GM23338 (cell line): ENCODE measurements at regions not wholly inside any gene's neighbourhood (a gene's known extent, or its start where the extent isn't known, plus 50 kb on each side); places are given as distances from the start of the nearest gene placed in this dataset.

ENCODE experiments used
- ATAC-seq: fragments of 200-7000 bp; cut with Tn5 transposase; 3 replicates; pipeline ENCODE4 v1.9.1; 2020
- DNase-seq: peaks from one replicate; pipeline ENCODE4 v3.0.0-alpha.2; 2015; ENCODE audit warnings: low spot score
- H2AFZ ChIP-seq: fragments of 200-600 bp; sonication (generic); 2 replicates; pipeline ENCODE4 v1.8.0; 2016; ENCODE audit warnings: antibody characterized with exemption, mild to moderate bottlenecking, moderate library complexity
- H3F3A ChIP-seq: fragments of 200-600 bp; sonication (generic); replicated peaks from 2 replicates; pipeline ENCODE4 v1.8.0; 2017; ENCODE audit warnings: antibody characterized with exemption, mixed run types, low read depth
- H3K27ac ChIP-seq: fragments of 200-600 bp; sonication (generic); 2 replicates; pipeline ENCODE4 v1.6.1; 2016; ENCODE audit warnings: low read depth
- H3K27me3 ChIP-seq: fragments of 200-600 bp; sonication (generic); 2 replicates; pipeline ENCODE4 v1.8.0; 2016; ENCODE audit warnings: mild to moderate bottlenecking, mixed run types, moderate library complexity; ENCODE audit not compliant: insufficient read depth
- H3K36me3 ChIP-seq: fragments of 200-600 bp; sonication (generic); 2 replicates; pipeline ENCODE4 v1.8.0; 2016; ENCODE audit warnings: mild to moderate bottlenecking; ENCODE audit not compliant: insufficient read depth
- H3K4me1 ChIP-seq: fragments of 200-600 bp; sonication (generic); 2 replicates; pipeline ENCODE4 v1.8.0; 2016; ENCODE audit warnings: mild to moderate bottlenecking, moderate library complexity; ENCODE audit not compliant: insufficient read depth
- H3K4me2 ChIP-seq: fragments of 200-600 bp; sonication (generic); 2 replicates; pipeline ENCODE4 v1.7.1; 2017; ENCODE audit warnings: mixed run types
- H3K4me3 ChIP-seq: fragments of 200-600 bp; sonication (generic); 2 replicates; pipeline ENCODE4 v1.6.1; 2016; ENCODE audit warnings: mixed run types
- H3K79me2 ChIP-seq: fragments of 200-600 bp; sonication (generic); replicated peaks from 2 replicates; pipeline ENCODE4 v1.8.0; 2017; ENCODE audit warnings: mild to moderate bottlenecking; ENCODE audit not compliant: insufficient read depth
- H3K9me2 ChIP-seq: fragments of 200-600 bp; sonication (generic); 2 replicates; pipeline ENCODE4 v1.8.0; 2017; ENCODE audit not compliant: insufficient read depth
- H4K20me1 ChIP-seq: fragments of 200-600 bp; sonication (generic); replicated peaks from 2 replicates; pipeline ENCODE4 v1.8.0; 2017; ENCODE audit warnings: mild to moderate bottlenecking; ENCODE audit not compliant: insufficient read depth
- H3K27ac Mint-ChIP-seq: 2 replicates; pipeline ENCODE4 v1.8.0; 2020; ENCODE audit warnings: inconsistent platforms, mild to moderate bottlenecking, moderate library complexity, mixed read lengths
- H3K27me3 Mint-ChIP-seq: 3 replicates; pipeline ENCODE4 v1.8.0; 2022; ENCODE audit warnings: low read depth, mild to moderate bottlenecking, moderate library complexity, mixed read lengths, inconsistent platforms; ENCODE audit not compliant: insufficient read depth, poor library complexity
- H3K36me3 Mint-ChIP-seq: 3 replicates; pipeline ENCODE4 v1.8.0; 2021; ENCODE audit warnings: low read depth, mild to moderate bottlenecking, inconsistent platforms, moderate library complexity, mixed read lengths
- H3K4me1 Mint-ChIP-seq: 3 replicates; pipeline ENCODE4 v1.8.0; 2020; ENCODE audit warnings: mild to moderate bottlenecking, inconsistent platforms, mixed read lengths
- H3K4me3 Mint-ChIP-seq: 3 replicates; pipeline ENCODE4 v1.8.0; 2021; ENCODE audit warnings: moderate library complexity, mild to moderate bottlenecking, inconsistent platforms, mixed read lengths
- H3K9me3 Mint-ChIP-seq: 3 replicates; pipeline ENCODE4 v1.8.0; 2020; ENCODE audit warnings: moderate library complexity, mild to moderate bottlenecking, inconsistent platforms, mixed read lengths
- CREB1 ChIP-seq: fragments of 250-450 bp; sonication (Bioruptor Pico); IDR thresholded peaks from 2 replicates; pipeline ENCODE4 v1.5.0; 2020; ENCODE audit warnings: low read depth, mild to moderate bottlenecking, moderate library complexity
- EZH2 ChIP-seq: fragments of 200-600 bp; sonication (generic); IDR thresholded peaks from one replicate; pipeline ENCODE4 v1.8.0; 2017; ENCODE audit warnings: antibody characterized with exemption, mild to moderate bottlenecking, low read depth; ENCODE audit not compliant: unreplicated experiment
- JUNB ChIP-seq: IDR thresholded peaks from one replicate; pipeline ENCODE4 v1.6.1; 2016; ENCODE audit warnings: antibody characterized with exemption; ENCODE audit not compliant: unreplicated experiment
- NANOG ChIP-seq: IDR thresholded peaks from 2 replicates; pipeline ENCODE4 v1.6.1; 2016; ENCODE audit warnings: antibody characterized with exemption, borderline replicate concordance
- POLR2AphosphoS5 ChIP-seq: IDR thresholded peaks from 2 replicates; pipeline ENCODE4 v1.6.1; 2016; ENCODE audit warnings: antibody characterized with exemption, low read depth
- STAT1 ChIP-seq: IDR thresholded peaks from one replicate; pipeline ENCODE4 v1.6.1; 2016; ENCODE audit warnings: antibody characterized with exemption; ENCODE audit not compliant: unreplicated experiment
- ZNF114 ChIP-seq: fragments of 250-450 bp; sonication (Bioruptor Pico); IDR thresholded peaks from 2 replicates; pipeline ENCODE4 v1.5.0; 2020; ENCODE audit warnings: mild to moderate bottlenecking, moderate library complexity
- ZNF331 ChIP-seq: fragments of 250-450 bp; sonication (Bioruptor Pico); IDR thresholded peaks from 2 replicates; pipeline ENCODE4 v1.5.0; 2020; ENCODE audit warnings: low read depth, mild to moderate bottlenecking, moderate library complexity
- TF ChIP-seq, protein P1 (sequence below): fragments of 250-450 bp; sonication (Bioruptor Pico); IDR thresholded peaks from 2 replicates; pipeline ENCODE4 v1.5.0; 2020; ENCODE audit warnings: mild to moderate bottlenecking, moderate library complexity
- TF ChIP-seq, protein P2 (sequence below): IDR thresholded peaks from 2 replicates; pipeline ENCODE4 v1.6.1; 2016; ENCODE audit warnings: antibody characterized with exemption
- TF ChIP-seq, protein P3 (sequence below), 2 experiments: fragments of 200-600 bp in 1 of 2; sonication (generic) in 1 of 2; conservative IDR thresholded peaks; 2 replicates each; pipeline versions ENCODE4 v1.5.1 to v1.6.1; 2016 to 2017; ENCODE audit warnings: antibody characterized with exemption in 2 of 2, low read depth in 2 of 2, mild to moderate bottlenecking in 2 of 2, moderate library complexity in 1 of 2
- TF ChIP-seq, protein P4 (sequence below): IDR thresholded peaks from one replicate; pipeline ENCODE4 v1.6.1; 2018; ENCODE audit warnings: antibody characterized with exemption; ENCODE audit not compliant: unreplicated experiment

DNA sequence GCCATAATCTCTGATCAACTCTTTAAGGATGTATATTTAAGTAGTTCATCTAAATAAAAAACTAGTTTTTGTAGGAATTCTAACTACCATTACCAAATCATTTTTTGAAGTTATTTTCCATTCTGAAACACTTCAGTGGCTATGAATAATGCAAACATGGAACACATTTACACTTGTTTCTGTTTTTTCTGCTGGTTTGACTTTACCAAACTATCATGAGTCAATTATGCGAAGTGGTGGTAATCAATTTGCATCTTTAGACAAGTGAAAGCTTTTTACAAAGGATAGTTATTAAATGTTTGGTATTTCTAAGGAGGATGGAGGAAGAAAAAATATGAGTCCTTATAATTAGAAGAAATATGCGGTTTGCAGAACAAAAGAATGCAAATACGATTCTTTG lies 202.0 kb upstream of the MMADHC start (continued):
- TF ChIP-seq, protein P1, sequence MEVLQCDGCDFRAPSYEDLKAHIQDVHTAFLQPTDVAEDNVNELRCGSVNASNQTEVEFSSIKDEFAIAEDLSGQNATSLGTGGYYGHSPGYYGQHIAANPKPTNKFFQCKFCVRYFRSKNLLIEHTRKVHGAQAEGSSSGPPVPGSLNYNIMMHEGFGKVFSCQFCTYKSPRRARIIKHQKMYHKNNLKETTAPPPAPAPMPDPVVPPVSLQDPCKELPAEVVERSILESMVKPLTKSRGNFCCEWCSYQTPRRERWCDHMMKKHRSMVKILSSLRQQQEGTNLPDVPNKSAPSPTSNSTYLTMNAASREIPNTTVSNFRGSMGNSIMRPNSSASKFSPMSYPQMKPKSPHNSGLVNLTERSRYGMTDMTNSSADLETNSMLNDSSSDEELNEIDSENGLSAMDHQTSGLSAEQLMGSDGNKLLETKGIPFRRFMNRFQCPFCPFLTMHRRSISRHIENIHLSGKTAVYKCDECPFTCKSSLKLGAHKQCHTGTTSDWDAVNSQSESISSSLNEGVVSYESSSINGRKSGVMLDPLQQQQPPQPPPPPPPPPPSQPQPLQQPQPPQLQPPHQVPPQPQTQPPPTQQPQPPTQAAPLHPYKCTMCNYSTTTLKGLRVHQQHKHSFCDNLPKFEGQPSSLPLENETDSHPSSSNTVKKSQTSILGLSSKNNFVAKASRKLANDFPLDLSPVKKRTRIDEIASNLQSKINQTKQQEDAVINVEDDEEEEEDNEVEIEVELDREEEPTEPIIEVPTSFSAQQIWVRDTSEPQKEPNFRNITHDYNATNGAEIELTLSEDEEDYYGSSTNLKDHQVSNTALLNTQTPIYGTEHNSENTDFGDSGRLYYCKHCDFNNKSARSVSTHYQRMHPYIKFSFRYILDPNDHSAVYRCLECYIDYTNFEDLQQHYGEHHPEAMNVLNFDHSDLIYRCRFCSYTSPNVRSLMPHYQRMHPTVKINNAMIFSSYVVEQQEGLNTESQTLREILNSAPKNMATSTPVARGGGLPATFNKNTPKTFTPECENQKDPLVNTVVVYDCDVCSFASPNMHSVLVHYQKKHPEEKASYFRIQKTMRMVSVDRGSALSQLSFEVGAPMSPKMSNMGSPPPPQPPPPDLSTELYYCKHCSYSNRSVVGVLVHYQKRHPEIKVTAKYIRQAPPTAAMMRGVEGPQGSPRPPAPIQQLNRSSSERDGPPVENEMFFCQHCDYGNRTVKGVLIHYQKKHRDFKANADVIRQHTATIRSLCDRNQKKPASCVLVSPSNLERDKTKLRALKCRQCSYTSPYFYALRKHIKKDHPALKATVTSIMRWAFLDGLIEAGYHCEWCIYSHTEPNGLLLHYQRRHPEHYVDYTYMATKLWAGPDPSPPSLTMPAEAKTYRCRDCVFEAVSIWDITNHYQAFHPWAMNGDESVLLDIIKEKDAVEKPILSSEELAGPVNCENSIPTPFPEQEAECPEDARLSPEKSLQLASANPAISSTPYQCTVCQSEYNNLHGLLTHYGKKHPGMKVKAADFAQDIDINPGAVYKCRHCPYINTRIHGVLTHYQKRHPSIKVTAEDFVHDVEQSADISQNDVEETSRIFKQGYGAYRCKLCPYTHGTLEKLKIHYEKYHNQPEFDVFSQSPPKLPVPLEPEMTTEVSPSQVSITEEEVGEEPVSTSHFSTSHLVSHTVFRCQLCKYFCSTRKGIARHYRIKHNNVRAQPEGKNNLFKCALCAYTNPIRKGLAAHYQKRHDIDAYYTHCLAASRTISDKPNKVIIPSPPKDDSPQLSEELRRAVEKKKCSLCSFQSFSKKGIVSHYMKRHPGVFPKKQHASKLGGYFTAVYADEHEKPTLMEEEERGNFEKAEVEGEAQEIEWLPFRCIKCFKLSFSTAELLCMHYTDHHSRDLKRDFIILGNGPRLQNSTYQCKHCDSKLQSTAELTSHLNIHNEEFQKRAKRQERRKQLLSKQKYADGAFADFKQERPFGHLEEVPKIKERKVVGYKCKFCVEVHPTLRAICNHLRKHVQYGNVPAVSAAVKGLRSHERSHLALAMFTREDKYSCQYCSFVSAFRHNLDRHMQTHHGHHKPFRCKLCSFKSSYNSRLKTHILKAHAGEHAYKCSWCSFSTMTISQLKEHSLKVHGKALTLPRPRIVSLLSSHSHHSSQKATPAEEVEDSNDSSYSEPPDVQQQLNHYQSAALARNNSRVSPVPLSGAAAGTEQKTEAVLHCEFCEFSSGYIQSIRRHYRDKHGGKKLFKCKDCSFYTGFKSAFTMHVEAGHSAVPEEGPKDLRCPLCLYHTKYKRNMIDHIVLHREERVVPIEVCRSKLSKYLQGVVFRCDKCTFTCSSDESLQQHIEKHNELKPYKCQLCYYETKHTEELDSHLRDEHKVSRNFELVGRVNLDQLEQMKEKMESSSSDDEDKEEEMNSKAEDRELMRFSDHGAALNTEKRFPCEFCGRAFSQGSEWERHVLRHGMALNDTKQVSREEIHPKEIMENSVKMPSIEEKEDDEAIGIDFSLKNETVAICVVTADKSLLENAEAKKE (CRISPR knock-in tag), result no peak
- no peak for TF ChIP-seq NANOG

DNA sequence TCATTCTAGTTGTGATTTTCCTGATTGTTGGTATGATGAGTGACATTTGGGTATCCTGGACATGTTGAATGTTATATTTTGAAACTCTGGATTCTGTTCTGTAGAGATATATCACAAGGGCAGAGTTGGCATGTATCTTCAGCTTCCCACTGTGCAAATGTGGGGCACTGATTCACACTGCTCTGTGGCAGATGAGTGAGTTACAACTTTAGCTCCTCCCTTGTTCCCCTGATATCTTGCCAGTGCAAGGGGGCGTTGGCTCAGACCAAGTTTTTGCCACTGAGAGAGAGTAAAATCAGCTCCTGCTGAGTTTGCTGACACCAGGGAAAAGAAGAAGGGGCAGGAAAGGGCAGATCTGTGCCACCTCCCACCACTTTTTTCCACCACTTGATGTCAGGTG lies 199.6 kb upstream of the MMADHC start:
- no peaks in the 10 kb centered on the region for H3K27me3 Mint-ChIP-seq
- TF ChIP-seq JUNB, result no peak
- TF ChIP-seq, protein P2, sequence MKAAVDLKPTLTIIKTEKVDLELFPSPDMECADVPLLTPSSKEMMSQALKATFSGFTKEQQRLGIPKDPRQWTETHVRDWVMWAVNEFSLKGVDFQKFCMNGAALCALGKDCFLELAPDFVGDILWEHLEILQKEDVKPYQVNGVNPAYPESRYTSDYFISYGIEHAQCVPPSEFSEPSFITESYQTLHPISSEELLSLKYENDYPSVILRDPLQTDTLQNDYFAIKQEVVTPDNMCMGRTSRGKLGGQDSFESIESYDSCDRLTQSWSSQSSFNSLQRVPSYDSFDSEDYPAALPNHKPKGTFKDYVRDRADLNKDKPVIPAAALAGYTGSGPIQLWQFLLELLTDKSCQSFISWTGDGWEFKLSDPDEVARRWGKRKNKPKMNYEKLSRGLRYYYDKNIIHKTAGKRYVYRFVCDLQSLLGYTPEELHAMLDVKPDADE, result no peak
- no peak for TF ChIP-seq CREB1
- TF ChIP-seq, protein P3, sequence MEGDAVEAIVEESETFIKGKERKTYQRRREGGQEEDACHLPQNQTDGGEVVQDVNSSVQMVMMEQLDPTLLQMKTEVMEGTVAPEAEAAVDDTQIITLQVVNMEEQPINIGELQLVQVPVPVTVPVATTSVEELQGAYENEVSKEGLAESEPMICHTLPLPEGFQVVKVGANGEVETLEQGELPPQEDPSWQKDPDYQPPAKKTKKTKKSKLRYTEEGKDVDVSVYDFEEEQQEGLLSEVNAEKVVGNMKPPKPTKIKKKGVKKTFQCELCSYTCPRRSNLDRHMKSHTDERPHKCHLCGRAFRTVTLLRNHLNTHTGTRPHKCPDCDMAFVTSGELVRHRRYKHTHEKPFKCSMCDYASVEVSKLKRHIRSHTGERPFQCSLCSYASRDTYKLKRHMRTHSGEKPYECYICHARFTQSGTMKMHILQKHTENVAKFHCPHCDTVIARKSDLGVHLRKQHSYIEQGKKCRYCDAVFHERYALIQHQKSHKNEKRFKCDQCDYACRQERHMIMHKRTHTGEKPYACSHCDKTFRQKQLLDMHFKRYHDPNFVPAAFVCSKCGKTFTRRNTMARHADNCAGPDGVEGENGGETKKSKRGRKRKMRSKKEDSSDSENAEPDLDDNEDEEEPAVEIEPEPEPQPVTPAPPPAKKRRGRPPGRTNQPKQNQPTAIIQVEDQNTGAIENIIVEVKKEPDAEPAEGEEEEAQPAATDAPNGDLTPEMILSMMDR (conservative IDR thresholded peaks at IDR 0.05; ENCODE audit: low read depth in 2 of 2), result no peak
- no peak for TF ChIP-seq STAT1
- no peak for TF ChIP-seq EZH2
- no peak for TF ChIP-seq ZNF114 (CRISPR knock-in tag)
- no peak for TF ChIP-seq POLR2AphosphoS5
- TF ChIP-seq, protein P4, sequence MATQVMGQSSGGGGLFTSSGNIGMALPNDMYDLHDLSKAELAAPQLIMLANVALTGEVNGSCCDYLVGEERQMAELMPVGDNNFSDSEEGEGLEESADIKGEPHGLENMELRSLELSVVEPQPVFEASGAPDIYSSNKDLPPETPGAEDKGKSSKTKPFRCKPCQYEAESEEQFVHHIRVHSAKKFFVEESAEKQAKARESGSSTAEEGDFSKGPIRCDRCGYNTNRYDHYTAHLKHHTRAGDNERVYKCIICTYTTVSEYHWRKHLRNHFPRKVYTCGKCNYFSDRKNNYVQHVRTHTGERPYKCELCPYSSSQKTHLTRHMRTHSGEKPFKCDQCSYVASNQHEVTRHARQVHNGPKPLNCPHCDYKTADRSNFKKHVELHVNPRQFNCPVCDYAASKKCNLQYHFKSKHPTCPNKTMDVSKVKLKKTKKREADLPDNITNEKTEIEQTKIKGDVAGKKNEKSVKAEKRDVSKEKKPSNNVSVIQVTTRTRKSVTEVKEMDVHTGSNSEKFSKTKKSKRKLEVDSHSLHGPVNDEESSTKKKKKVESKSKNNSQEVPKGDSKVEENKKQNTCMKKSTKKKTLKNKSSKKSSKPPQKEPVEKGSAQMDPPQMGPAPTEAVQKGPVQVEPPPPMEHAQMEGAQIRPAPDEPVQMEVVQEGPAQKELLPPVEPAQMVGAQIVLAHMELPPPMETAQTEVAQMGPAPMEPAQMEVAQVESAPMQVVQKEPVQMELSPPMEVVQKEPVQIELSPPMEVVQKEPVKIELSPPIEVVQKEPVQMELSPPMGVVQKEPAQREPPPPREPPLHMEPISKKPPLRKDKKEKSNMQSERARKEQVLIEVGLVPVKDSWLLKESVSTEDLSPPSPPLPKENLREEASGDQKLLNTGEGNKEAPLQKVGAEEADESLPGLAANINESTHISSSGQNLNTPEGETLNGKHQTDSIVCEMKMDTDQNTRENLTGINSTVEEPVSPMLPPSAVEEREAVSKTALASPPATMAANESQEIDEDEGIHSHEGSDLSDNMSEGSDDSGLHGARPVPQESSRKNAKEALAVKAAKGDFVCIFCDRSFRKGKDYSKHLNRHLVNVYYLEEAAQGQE, result no peak
- TF ChIP-seq ZNF331 (CRISPR knock-in tag), result no peak
- peaks cover 6% of the 10 kb centered on the region; the same call in 2 of the 3 replicates for H3K9me3 Mint-ChIP-seq
- H3K36me3 Mint-ChIP-seq, result peaks cover 3% of the 10 kb centered on the region; the same call in 1 of the 3 replicates
- H3K79me2 ChIP-seq, result no peaks in the 10 kb centered on the region
- H3K4me1 Mint-ChIP-seq, result no peaks in the 10 kb centered on the region
- no peak for ATAC-seq
- no peak overlapping the region for H3K27ac Mint-ChIP-seq
- no peaks in the 10 kb centered on the region for H4K20me1 ChIP-seq
- no peaks in the 10 kb centered on the region for H3K36me3 ChIP-seq
- DNase-seq, result no peak
- no peak overlapping the region for H3K4me2 ChIP-seq
- no peak overlapping the region for H3K4me3 Mint-ChIP-seq
- no peaks in the 10 kb centered on the region for H3K27me3 ChIP-seq
- no peak overlapping the region for H3K4me3 ChIP-seq
- no peaks in the 10 kb centered on the region for H3K9me2 ChIP-seq
- no peak overlapping the region for H3K27ac ChIP-seq
- no peaks in the 10 kb centered on the region for H3F3A ChIP-seq
- H3K4me1 ChIP-seq, result no peaks in the 10 kb centered on the region
- no peak overlapping the region for H2AFZ ChIP-seq
